GM18867 (cell line): ENCODE measurements at regions not wholly inside any gene's neighbourhood (a gene's known extent, or its start where the extent isn't known, plus 50 kb on each side); places are given as distances from the start of the nearest gene placed in this dataset.

Experiments used
- ATAC-seq: cut with Tn5 transposase; IDR thresholded peaks from one replicate; pipeline ENCODE4 v1.9.1; 2021; ENCODE audit warnings: mild to moderate bottlenecking, moderate library complexity; ENCODE audit not compliant: unreplicated experiment

GRCh38 chr2:72006188-72006736 is 141.4 kb downstream of the CYP26B1 start:
- ATAC-seq = no peak

DNA sequence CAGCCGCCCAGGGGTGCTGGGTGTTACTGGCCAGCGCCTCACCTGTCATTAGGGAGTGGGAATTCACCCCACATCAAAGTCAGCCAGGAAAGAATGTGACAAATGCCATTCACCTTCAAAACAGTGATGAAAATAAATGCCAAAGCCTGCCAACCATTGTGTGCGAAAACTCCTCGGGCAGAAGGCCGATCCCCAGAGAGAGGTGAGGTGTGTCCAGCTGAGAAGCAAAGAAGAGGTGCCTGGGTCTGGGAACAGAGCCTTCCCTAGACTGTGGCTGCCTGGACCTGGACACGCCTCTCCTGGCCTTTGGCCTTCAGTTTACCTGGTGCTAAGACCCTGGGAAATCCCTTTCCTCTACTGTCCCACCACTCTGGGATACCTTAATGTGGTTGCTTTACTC is 142.7 kb downstream of the CYP26B1 start:
- ATAC-seq = no peak

DNA sequence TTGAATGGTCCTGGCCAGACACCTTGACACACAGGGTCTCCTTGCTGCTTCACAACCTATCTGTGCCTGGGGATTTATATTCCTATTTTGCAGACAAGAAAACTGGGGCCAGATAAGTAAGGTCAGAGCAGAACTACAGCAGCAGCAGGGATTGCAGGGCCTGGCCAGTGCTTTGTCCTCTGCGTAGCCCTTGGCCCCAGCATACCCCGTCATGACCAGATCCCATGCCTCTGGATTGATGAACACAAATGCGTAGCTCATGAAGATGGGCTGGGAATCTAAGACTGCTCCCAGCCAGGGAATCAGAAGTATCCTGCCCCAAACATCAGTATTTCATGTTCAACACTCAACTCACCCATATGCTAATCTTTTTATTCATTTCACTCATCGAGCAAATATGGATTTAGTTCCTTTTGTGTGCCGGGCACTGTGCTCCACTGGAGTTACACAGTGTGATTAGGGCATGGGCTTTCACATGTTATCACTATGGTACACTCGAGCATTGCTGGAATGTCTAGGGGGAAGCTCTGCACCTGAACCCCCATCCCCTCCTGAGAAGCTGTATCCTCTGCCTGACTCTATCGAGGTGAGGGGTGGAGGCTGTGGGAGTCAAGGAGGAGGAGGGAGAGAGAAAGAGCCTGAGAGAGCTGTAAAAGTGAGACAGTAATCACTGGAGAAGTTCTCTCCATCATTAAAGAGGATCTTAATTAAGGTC is 143.3 kb downstream of the CYP26B1 start:
- no peak for ATAC-seq

- no peak for ATAC-seq
Measured at GRCh38 chr2:72003796-72004195, 143.9 kb downstream of the CYP26B1 start.

DNA sequence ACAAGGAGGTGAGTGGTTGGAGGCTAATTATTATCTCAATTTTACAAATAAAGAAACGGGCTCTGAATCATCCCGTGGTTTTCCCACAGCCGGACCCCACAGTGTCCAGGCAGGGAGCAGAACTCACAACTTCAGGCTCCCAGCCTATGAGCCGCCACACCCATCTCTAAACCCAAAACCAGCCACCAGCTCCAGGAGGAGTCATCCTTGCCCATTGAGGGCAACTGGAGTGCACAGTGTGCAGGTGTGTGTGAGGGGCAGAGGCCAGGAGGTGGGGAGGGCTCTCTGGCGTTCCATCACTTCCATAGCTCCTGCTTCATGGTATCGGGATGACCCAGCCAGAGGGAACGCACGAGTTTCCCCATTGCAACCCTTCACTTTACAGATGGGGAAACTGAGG is 144.5 kb downstream of the CYP26B1 start:
- no peak for ATAC-seq

DNA sequence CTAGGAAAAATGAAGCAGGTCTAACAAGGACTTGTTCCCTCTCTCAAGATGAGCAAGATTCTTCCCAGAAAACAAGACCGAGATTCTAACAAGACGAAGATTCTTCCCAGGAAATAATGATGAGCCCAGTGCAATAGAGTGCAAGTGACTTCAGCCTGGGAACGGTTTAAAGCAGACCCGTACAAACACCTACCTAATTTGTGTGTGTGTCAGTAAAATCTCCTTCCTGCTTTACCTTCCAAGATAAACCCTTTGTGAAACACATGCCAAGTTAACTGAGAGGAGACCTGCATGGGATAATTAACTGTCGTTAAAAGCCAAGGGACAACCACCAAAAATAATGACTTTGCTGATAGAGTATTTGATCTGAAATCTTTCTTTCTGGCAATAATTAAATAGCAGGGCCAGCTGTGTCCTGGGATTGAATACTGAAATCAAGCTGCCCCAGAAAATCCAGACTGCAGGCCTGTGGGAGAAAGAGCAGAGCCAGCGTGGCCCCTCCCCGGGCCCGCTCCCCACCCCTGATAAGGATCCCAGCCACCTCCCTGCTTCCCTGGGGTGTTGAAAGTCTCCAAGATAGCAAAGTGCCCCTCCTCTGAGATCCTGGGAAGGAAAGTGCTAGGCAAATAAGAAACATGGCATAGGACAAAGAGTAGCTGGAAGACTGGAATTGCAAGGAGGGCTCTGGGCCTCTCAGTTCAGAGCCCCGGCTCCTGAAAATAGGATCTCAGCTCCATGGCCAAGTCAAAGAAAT is 145.5 kb downstream of the CYP26B1 start:
- ATAC-seq = no peak

DNA sequence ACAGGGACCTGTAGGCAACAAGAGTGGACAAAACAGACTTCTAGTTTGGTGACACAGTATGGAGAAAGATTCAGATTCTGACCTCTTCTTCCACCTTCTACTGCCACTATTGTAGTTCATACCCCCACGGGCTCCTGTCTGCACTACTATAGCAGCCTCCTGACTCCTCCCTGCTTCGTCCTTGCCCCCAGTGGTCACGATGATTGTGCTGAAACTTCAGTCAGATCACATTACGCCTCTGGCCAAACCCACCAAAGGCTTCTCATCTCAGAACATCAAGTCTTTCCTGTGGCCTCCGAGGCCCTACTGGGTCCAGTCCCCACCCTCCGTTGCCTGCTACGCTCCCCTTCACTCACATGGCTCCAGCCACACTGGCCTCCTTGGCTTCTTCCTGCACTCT is 147.6 kb downstream of the CYP26B1 start:
- no peak for ATAC-seq

- no peak for ATAC-seq
Measured at GRCh38 chr2:71999580-71999979, 148.1 kb downstream of the CYP26B1 start.

- no peak for ATAC-seq
Measured at GRCh38 chr2:71997843-71998242, 149.8 kb downstream of the CYP26B1 start.

- ATAC-seq = no peak
Measured at GRCh38 chr2:71995067-71995665, 152.5 kb downstream of the CYP26B1 start.

GRCh38 chr2:71992036-71992435 is 155.6 kb downstream of the CYP26B1 start:
- no peak for ATAC-seq

DNA sequence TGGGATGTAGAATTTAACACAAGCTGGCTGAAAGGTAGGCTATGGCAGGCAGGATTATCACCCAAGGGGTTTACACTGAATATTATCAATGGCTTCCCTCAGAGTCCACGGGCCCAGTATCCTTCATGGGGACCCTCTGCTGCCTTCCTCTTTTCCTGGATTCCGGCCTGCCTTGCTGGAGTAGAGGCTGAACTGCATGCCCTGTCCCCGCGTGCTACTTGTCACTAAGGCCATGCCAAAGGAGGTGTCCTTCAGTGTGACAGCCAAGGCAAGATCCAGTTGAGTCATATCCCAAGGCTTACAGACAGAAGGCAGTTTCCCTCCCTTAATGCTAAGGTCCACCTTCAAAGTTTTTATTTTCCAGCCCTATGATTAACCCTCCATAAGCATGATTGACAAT is 156.3 kb downstream of the CYP26B1 start:
- no peak for ATAC-seq

GRCh38 chr2:71990826-71991225 is 156.8 kb downstream of the CYP26B1 start:
- ATAC-seq = no peak

DNA sequence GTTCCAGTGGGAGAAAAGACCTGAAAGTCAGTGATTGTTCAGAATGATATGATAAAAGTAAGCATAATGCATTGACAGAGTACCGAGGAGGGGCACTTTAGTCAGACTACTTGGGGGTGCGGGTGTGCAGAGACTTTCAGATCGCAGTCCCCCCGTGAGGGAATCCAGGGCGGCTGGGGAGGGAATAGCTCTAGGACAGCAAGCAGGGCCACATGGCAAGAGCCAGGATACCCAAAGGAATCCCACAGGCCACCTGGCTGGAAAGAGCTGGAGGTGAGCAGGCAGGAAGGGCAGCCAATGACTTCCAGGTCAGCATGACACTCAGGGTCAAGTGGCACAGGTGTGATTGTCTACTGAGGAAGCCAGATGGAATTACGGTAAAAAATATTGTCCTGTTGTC is 157.5 kb downstream of the CYP26B1 start:
- ATAC-seq = no peak

GRCh38 chr2:71989671-71990070 is 158.0 kb downstream of the CYP26B1 start:
- ATAC-seq = no peak

- ATAC-seq = no peak
Measured at GRCh38 chr2:71988170-71988569, 159.5 kb downstream of the CYP26B1 start.

DNA sequence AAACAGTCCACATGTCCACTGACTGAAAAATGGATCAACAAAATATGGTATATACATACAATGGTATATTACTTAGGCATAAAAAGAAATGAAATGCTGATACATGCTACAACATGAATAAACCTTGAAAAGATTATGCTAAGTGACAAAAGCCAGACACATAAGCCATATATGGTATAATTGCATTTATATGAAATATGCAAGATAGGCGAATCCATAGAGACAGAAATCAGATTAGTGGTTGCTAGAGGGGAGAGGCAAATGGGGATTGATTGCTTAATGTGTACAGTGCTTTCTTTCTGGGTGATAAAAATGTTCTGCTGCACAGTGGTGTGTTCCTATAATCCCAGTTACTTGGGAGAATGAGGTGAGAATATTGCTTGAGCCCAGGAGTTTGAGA is 171.0 kb downstream of the CYP26B1 start:
- ATAC-seq = no peak

GRCh38 chr2:71974846-71975245 is 172.8 kb downstream of the CYP26B1 start:
- ATAC-seq = no peak

GRCh38 chr2:71971493-71971892 is 176.2 kb downstream of the CYP26B1 start:
- ATAC-seq = no peak

- ATAC-seq = no peak
Measured at GRCh38 chr2:71965530-71965929, 182.1 kb downstream of the CYP26B1 start.

GRCh38 chr2:71962911-71963694 is 184.6 kb downstream of the CYP26B1 start:
- no peak for ATAC-seq
